Breast epithelium (tissue), 4 donors: ENCODE measurements at regions not wholly inside any gene's neighbourhood (a gene's known extent, or its start where the extent isn't known, plus 50 kb on each side); places are given as distances from the start of the nearest gene placed in this dataset.

Source experiments
- DNase-seq, 2 donors: peaks; one replicate each; pipeline ENCODE4 v3.0.0-alpha.2; 2019; ENCODE audit warnings: low spot score in 2 of 2
- H3K27ac ChIP-seq, 2 donors: fragments of 200-600 bp; sonication (generic) in 1 of 2; one replicate each; pipeline ENCODE4 v1.5.1; 2016 to 2019; ENCODE audit warnings: mild to moderate bottlenecking in 1 of 2
- H3K27me3 ChIP-seq, 2 donors: fragments of 200-600 bp; sonication (generic) in 1 of 2; one replicate each; pipeline versions ENCODE4 v1.5.1 to v1.6.0; 2017 to 2019; ENCODE audit warnings: control low read depth in 1 of 2, mild to moderate bottlenecking in 1 of 2
- H3K36me3 ChIP-seq: fragments of 200-600 bp; one replicate; pipeline ENCODE4 v1.5.1; 2019
- H3K4me1 ChIP-seq, 2 donors: fragments of 200-600 bp; sonication (generic); one replicate each; pipeline ENCODE4 v1.5.1; 2016 to 2019; ENCODE audit warnings: control low read depth in 1 of 2
- H3K4me3 ChIP-seq, 3 donors: fragments of 200-600 bp; sonication (generic); 1 replicate in 2 of 3; 2 replicates in 1 of 3; pipeline ENCODE4 v1.5.1; 2016 to 2019; ENCODE audit warnings: mild to moderate bottlenecking in 3 of 3, moderate library complexity in 2 of 3
- H3K9me3 ChIP-seq, 2 donors: fragments of 200-600 bp; sonication (generic) in 1 of 2; one replicate each; pipeline ENCODE4 v1.5.1; 2016 to 2019; ENCODE audit warnings: control low read depth in 1 of 2
- POLR2A ChIP-seq: fragments of 450-650 bp; IDR thresholded peaks from one replicate; pipeline ENCODE4 v1.6.1; 2016; ENCODE audit warnings: antibody characterized with exemption, mild to moderate bottlenecking, moderate library complexity
- POLR2AphosphoS5 ChIP-seq, 3 donors: sonication (generic); formaldehyde crosslinking; IDR thresholded peaks; one replicate each; pipeline ENCODE4 v1.6.1; 2017; ENCODE audit warnings: antibody characterized with exemption in 3 of 3
- intact Hi-C: fragments of 100-400 bp; cut with DNase I; formaldehyde crosslinking; loops from one replicate; pipeline ENCODE4 v1.15.1; 2023; ENCODE audit warnings: low total_unique reads
- TF ChIP-seq, protein P1 (sequence below), 3 donors: fragments of 450-650 bp; IDR thresholded peaks; one replicate each; pipeline ENCODE4 v1.5.1; 2016 to 2017; ENCODE audit warnings: antibody characterized with exemption in 3 of 3, mild to moderate bottlenecking in 3 of 3, moderate library complexity in 3 of 3

DNA sequence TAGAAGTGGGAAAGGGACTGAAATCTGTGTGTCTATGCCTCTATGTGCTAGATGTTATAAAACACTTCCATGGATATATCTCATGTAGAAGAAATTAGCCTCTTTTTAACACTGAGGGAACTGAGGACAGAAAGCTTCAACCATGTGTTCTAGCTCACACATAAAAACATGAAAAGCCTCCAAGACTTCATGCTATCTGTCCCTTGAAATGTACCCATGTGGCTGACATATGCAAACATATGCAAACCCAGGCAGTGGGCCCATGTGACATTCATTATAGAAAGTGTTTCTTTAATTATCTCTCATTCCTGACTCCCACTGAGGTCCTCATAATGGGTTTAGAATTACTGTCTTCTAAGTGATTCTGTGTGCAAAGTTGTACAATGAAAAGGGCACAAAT is 134.7 kb upstream of the MAF start:
- Histone ChIP-seq H3K27ac (no peak overlapping the region), H3K4me3 (no peak overlapping the region), H3K9me3 (no peaks in the 10 kb centered on the region), H3K27me3 (no peaks in the 10 kb centered on the region), H3K36me3 (no peaks in the 10 kb centered on the region), H3K4me1 (no peaks in the 10 kb centered on the region)
- TF ChIP-seq POLR2AphosphoS5 (IDR thresholded peaks at IDR 0.05) = no peak
- intact Hi-C loops = no loop called here
- DNase-seq = no peak

DNA sequence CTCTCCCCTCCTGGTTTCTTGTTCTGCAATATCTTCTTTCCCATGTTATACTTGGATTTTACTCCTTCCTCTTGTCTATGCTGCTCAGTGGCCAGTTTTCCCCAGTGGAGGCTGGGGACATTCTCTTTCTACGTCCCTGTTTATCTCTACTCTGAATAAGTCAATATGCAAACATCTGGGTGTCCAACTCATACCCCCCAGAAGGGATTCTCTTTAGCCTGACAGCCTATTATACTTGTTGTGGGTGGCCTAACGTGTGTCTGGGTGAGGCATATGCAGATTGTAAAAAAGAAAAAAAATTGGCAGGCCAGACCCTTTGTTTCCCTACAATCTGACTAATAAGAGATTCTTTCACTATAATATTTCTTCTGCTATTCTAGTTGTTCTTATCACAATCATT is 134.2 kb upstream of the MAF start:
- DNase-seq = no peak
- no peak overlapping the region for H3K4me3 ChIP-seq
- H3K4me1 ChIP-seq = no peaks in the 10 kb centered on the region
- no peaks in the 10 kb centered on the region for H3K9me3 ChIP-seq
- no peaks in the 10 kb centered on the region for H3K27me3 ChIP-seq
- no peaks in the 10 kb centered on the region for H3K36me3 ChIP-seq
- no peak overlapping the region for H3K27ac ChIP-seq
- intact Hi-C loops = no loop called here
- TF ChIP-seq POLR2A (no peak), POLR2AphosphoS5 (IDR thresholded peaks at IDR 0.05) (no peak)
- TF ChIP-seq, protein P1, sequence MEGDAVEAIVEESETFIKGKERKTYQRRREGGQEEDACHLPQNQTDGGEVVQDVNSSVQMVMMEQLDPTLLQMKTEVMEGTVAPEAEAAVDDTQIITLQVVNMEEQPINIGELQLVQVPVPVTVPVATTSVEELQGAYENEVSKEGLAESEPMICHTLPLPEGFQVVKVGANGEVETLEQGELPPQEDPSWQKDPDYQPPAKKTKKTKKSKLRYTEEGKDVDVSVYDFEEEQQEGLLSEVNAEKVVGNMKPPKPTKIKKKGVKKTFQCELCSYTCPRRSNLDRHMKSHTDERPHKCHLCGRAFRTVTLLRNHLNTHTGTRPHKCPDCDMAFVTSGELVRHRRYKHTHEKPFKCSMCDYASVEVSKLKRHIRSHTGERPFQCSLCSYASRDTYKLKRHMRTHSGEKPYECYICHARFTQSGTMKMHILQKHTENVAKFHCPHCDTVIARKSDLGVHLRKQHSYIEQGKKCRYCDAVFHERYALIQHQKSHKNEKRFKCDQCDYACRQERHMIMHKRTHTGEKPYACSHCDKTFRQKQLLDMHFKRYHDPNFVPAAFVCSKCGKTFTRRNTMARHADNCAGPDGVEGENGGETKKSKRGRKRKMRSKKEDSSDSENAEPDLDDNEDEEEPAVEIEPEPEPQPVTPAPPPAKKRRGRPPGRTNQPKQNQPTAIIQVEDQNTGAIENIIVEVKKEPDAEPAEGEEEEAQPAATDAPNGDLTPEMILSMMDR (IDR thresholded peaks at IDR 0.05) = no peak

DNA sequence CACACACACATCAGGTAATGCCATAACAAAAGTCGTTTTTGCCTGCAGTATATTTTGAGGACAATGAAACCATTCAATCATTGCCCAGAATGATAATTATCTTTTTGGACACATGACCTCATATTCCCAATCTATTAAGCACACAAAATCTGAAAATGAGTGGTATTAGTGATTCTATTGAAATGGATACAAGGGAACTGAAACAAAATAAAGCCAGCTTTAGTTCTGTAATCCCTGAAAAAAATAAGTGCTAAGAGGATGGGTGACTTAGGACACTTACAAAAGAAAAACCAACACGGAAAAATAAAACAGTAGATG is 128.3 kb upstream of the MAF start:
- H3K4me1 ChIP-seq = no peaks in the 10 kb centered on the region
- DNase-seq = no peak
- peak overlapping the region; percentile 5 to 81 for H3K27ac ChIP-seq
- TF ChIP-seq POLR2AphosphoS5 (IDR thresholded peaks at IDR 0.05) (no peak), POLR2A (no peak)
- TF ChIP-seq, protein P1 (IDR thresholded peaks at IDR 0.05) = no peak
- no peaks in the 10 kb centered on the region for H3K36me3 ChIP-seq
- intact Hi-C loops = no loop called here
- no peak overlapping the region for H3K4me3 ChIP-seq
- H3K9me3 ChIP-seq = no peaks in the 10 kb centered on the region
- no peaks in the 10 kb centered on the region for H3K27me3 ChIP-seq

DNA sequence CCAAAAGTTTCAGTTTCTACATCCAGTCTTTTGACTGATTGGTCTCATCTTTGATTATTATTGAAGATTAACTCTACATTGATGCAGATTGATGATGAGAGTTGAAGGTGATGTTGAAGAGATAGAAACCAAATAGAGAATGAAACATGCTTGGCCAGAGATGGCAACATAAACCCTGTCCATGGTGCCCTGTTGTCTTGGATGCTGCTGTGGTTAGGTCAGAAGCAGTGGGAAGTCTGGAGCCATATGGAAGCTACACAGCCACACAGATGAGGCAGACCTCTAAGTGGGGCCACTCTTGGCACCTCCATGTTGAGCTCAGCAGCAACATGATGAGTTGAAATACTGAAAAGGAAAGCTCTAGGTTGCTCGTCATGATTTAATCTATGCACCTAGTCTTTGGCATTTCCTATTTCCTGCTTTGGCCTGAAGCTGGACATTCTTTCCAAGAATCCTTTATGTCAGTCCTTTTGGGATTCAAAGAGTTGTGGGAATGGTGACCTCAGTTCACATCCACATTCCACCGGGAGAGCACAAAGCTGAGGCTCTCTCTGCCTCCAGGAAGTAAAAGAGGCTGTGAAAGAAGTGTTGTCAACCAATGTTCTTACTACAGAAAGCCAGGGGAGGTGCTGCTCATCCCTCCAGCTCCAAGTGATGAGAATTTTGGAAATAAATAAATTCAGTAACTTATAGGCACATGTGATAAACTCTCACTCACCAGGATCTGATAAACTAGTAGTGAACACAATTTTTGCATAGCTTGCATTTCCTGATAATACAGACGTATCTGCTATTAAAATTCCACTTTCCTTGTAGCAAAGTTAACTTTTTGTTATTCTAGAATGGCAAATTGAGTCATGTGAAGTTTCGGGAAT is 127.7 kb upstream of the MAF start:
- no peak for DNase-seq
- intact Hi-C loops = no loop called here
- H3K9me3 ChIP-seq = no peaks in the 10 kb centered on the region
- no peak overlapping the region for H3K4me3 ChIP-seq
- H3K27ac ChIP-seq = peak overlapping the region; percentile 5 to 81
- H3K27me3 ChIP-seq = no peaks in the 10 kb centered on the region
- no peaks in the 10 kb centered on the region for H3K4me1 ChIP-seq
- TF ChIP-seq, protein P1 (IDR thresholded peaks at IDR 0.05) = no peak
- TF ChIP-seq POLR2AphosphoS5 (IDR thresholded peaks at IDR 0.05) = no peak
- no peak for TF ChIP-seq POLR2A
- H3K36me3 ChIP-seq = no peaks in the 10 kb centered on the region

DNA sequence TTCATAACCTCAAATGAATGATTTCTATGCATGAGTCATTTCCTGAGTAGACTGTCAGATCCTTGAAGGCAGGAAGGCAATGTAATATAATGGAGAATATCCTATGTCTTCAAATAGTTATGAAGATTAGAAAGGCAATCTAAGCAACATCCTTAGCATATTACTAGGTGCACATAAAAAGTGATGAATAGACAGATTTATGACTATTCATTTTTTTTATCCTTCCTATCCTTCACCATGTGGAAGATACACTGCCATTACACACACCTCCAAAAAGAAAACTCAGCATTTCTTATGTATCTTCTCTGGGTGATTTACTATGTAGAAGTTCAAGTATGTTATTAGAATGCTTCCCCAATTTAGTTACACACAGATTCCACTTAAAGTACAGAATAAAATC is 126.4 kb upstream of the MAF start:
- no peak overlapping the region for H3K27ac ChIP-seq

More for the DNA sequence above, 126.4 kb upstream of the MAF start:
- H3K27me3 ChIP-seq = no peaks in the 10 kb centered on the region
- no peak for TF ChIP-seq POLR2A
- TF ChIP-seq, protein P1 (IDR thresholded peaks at IDR 0.05) = no peak
- no peak for TF ChIP-seq POLR2AphosphoS5 (IDR thresholded peaks at IDR 0.05)
- H3K36me3 ChIP-seq = no peaks in the 10 kb centered on the region
- no peaks in the 10 kb centered on the region for H3K4me1 ChIP-seq
- no peak for DNase-seq
- H3K9me3 ChIP-seq = no peaks in the 10 kb centered on the region
- intact Hi-C loops = no loop called here
- H3K4me3 ChIP-seq = no peak overlapping the region
